ENCODE measurements at regions not wholly inside any gene's neighbourhood (a gene's known extent, or its start where the extent isn't known, plus 50 kb on each side); places are given as distances from the start of the nearest gene placed in this dataset.
"Not testable (repeated sequence)": the region's sequence is repeated elsewhere in the genome, so short reads cannot be mapped to it uniquely, and the experiment has no call there.

DNA sequence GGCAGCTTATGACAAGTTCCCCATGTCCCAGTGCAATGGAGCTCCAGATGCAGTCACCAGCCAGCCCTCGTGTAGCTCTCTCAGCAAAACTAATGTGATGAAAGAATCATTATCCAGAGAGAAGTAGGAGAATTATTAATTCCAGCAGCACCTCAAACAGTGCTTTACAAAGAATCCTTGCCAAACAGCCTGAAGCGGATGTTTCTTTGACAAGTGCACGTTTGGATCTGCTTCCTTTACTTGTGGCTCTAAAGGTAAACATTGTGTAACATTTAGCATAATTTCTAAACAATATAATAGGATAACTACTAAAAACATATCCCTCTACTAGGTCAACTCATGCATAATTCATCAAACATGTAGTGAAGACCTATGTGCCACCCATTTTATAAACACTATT lies 197.0 kb downstream of the FAM181B start:
- no peak for DNase-seq (ENCODE audit: low read depth)

DNA sequence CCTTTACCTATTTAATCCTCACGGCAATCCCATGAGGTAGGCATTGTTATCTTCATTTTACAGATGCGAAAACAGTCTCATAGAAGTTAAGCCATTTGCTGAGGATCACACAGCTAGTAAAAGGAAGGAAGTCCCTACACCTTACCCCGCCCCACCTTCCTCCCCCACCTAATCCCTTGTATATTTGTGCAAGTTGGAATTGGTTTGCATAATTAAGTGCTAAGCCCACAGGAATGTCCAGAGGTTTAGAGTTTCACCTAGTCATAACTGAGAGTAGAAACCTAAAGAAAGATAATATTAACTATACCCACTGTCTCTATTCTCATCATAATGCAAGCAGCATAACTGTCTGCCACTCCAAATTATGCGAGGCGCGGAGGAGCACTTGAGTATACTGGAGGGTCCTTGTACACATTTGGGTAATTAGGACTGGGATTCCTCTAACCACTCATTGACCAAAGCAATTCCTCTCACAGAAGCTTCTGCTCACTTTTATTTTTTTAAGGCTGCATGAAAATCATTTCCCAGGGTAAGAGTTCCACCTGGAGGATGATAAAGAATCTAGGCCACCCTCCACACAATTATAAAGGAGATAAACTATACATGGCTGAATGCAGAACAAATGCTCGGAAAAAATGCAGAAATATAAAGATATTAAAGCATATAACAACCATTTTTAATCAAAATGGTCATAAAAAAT lies 199.9 kb downstream of the FAM181B start:
- no peak for DNase-seq (ENCODE audit: low read depth)

DNA sequence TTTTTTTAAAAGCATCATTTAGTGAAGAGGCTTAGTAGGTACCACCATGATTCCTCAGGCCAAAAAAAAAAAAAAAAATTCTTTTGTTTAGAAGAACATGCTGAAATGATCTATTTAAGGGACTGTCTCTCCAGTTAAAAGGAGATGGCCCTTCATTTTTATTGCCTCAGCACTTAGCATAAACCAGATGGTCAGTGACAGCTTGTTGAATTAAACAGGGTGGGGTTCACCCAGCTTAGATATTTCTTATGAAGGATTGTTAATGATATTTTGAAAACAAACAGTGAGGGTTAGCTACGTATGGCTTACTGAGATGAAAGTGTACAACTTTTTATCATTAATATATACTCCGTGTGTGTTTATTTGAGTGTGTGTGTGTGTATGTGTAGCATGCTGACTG lies 203.7 kb downstream of the FAM181B start:
- DNase-seq (ENCODE audit: low read depth): no peak

DNA sequence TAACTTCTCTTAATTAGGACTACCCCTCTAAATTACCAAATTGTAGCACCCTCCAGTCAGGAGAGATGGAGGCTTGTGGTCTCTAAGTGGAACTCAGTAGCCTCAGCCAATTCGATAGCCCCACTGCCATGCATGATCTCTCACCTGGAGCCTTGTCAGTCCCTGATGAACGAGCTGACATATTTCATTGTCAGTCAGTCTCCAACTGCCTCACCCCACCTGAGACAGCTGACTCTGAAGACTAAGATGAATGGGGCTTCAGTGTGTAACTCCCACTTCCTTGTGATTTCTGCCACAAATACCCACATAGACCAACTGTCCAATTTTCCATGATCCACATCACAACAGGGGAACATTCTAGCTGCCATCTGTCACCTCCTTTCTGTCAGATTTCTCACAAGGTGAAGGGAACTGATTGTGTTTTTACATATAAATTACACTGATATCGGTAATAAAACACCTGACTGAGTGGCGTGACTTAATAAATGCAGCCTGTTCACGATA lies 206.5 kb downstream of the FAM181B start:
- DNase-seq (ENCODE audit: low read depth): no peak

DNA sequence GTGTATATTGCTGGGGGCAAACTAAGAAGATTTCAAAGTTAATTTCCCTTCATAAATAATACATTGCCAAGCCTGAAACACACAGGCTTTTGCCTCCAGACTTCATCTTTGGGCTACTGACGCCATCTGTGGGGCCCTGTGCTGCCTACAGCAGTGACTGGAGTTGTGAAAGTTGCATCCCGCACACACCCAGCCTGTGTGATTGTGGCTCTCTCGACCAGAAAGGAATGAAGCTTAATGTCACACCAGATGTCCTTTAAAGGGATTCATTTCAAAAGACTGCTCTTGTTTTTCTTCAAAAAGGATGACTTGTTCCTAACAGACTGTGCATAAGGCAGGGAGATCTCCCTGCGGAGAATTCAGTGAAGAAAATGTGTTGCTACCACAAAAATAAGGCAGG lies 210.5 kb downstream of the FAM181B start:
- no peak for DNase-seq (ENCODE audit: low read depth)

DNA sequence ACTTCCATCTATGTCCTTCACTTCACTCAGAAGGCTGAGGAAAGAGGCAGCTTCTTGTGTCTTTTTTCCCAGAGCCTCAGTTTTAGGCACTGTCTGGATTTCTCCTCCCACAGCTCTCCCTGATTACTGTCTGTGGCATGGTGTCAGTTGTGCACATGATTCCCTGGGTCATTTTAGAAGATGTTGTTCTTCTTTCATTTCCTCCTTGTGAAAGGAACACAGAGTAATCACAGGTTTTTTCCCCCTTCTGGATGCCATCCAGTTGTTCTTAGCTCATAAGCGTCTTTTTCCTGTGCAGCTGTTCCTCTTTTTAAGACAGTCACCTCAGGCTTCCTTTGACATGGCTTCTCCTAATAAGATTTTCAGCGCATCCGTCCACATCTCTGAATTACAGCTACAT lies 212.2 kb downstream of the FAM181B start:
- DNase-seq (ENCODE audit: low read depth): no peak

DNA sequence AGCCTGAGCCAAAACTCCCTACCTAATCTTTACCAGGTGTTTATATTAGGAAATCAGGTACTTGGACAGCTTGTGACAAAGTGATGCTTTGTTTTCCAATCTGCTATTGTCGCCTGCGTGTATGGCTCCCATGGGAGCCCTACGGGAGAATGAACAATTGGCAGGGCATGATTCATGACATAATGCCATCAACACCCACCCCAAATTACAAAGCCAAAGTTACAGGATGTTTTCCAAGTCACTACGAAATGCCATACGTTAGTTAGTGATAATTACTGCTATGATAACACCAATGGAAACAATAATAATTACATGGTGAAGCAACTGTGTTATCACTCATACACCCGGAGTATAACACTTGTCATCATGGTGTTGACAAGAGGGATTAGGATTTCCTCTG lies 226.4 kb downstream of the FAM181B start:
- DNase-seq (ENCODE audit: low read depth): no peak

DNA sequence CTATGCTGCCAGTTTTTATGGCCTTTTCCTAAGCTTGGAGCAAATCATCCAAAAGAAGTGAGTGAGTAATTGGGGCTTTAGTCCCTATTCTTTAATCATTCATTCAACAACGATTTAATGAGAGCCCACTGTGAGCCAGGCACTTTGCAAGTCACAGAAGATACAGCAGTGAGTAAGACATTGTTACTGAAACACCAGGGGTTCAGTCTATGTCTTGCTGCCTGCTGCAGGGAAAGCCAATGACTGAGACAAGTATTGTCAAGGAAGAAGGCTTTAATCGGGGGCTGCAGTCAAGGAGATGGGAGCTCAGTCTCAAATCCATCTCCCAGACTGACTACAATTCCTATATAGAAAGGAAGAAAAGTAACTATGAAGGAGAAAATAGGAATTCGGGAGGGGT lies 228.3 kb downstream of the FAM181B start:
- DNase-seq (ENCODE audit: low read depth): no peak

DNA sequence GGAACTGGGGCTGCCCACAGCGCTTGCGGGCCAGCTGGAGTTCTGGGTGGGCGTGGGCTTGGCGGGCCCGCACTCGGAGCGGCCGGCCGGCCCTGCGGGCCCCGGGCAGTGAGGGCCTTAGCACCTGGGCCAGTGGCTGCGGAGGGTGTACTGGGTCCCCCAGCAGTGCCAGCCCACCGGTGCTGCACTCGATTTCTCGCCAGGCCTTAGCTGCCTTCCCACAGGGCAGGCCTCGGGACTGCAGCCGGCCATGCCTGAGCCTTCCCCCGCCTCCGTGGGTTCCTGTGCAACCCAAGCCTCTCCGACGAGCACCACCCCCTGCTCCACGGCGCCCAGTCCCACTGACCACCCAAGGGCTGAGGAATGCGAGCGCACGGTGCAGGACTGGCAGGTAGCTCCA lies 232.5 kb downstream of the FAM181B start:
- DNase-seq (ENCODE audit: low read depth): not testable (repeated sequence)

DNA sequence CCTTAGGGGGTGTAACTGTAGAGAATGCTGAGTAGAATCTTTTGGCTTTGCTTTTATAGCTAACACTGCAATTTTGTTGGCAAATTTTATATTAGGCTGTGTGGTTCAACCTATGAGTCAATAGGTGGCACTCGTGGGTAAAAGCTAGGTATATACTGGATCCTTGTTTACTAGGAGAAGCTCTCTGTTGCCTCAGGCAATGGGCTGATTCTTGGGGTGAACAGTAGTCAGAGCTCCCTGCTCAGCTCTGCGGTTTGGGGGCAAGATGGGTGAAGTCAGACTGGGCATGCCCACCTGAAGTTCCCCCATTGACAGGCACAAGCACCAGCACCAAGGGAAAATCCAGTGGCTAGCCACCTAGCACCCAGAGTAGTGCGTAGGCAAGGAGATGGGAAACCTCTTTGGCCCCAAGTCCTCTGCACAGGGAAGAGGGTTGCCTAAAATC lies 238.7 kb downstream of the FAM181B start:
- DNase-seq (ENCODE audit: low read depth): no peak

DNA sequence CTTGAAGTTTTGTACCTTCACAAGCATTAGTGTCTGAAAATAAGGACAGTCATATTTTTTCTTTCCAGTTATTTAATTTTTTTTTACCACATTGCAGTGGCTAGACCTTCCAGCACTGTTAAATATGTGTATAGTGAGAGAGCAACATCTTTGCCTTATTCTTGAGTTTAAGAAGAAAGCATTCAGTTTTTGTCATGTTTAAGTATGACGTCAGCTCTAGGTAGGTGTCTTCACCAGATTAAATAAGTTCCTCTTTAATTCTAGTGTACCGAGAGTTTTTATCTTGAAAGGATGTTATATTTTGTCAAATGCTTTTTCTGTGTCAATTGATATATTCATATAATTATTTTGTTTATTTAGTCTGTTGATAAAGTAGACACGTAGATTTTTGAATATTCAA lies 258.8 kb downstream of the FAM181B start:
- no peak for DNase-seq (ENCODE audit: low read depth)

DNA sequence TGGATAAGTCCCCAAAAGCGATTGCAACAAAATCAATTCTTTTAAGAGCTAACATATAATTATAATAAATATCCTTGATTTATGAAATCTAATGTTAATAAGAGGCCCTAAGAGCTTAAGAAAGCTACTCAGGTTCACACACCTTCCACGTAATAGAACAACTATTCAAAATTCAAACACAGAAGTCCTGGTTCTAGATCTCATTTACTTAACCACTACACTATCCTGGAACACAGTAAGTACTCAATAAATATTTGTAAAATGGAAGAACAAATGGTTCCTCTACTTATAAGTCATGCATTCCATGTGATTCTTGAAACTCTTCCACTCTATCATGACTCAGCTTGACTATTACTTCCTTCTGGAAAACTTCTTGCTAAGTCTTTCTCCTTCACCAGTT lies 268.2 kb downstream of the FAM181B start:
- no peak for DNase-seq (ENCODE audit: low read depth)

DNA sequence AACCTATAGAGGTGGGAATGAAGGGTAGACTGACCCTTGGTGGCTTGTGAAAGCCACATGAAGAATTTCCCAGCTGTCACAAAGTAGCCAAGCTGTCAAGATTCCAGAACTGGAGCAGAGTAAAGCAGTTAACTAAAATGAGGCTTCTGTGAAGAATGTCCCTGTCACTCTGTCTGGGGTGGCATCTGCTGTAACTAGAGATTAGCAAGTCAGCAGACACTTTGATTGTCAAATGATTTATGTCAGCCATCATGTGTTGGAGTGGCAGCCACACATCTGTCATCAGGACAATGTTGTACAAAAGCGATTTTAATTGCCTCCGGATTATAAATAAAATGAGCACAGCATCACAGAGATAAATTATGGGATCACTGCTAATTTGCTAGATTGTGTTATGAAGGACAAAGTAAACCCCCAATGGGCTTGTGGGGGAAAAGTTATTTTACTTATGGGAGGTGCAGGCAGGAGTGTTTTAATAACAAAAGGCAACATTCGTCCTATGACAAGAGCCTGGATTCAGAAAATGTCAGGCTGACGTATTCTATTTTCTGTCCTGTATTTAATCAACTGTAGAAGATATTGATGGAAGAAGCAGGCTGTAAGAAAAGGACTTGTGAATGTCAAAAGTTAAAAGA lies 270.9 kb downstream of the FAM181B start:
- DNase-seq (ENCODE audit: low read depth): no peak

DNA sequence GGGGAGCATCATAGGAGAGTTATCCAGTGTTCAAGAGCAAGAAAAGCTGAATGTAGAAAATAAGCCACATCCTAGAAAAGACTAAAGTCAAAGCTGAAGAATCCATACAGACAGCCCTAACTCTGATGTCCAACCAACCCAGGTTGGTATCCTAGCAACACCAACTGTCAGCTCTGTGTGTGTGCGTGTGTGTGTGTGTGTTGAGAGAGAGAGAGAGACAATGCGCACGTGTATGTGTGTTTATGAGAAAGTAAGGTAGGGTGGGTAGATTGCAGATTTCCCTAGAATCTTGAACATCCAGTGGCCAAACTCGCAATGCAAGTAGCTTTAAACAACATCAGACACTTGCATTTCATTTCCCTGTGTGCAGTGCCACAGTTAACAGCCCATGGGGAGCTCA lies 274.9 kb downstream of the FAM181B start:
- DNase-seq (ENCODE audit: low read depth): no peak

DNA sequence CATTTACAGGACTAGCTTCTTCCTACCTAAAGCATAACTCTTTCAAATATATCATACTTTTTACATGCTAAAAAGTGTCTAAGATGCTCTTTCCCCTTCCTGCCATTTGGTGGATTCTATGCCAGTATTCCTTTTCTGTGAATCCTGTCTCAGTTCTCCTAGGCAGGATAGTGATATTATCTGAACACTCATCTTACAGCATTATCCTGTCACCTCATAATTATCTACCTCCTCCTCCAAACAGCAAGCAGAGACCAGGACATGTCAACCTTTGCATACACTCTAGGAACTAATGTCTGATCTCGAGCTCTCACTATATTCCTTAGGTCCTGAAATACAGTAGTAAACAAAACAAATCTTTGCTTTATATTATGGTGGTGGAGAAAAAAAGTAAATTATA lies 275.5 kb downstream of the FAM181B start:
- DNase-seq (ENCODE audit: low read depth): no peak

DNA sequence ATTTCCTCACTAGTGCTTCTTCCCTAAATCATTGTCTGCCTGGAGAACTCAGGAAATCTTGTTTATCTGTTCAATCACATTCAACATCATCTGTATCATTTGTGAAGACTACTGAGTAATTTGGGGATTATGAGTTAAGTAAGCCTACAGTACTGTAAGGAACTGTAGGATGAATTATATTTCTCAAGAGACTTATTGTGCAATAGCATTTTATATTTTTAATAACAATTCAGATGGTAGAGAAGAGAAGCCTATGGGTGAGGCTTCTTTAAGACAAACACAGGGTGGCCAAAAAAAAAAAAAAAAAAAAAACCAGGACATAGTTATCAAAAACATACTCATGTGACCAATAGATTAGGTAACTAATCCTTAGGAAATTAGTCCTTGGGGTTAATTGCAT lies 282.7 kb downstream of the FAM181B start:
- no peak for DNase-seq (ENCODE audit: low read depth)

DNA sequence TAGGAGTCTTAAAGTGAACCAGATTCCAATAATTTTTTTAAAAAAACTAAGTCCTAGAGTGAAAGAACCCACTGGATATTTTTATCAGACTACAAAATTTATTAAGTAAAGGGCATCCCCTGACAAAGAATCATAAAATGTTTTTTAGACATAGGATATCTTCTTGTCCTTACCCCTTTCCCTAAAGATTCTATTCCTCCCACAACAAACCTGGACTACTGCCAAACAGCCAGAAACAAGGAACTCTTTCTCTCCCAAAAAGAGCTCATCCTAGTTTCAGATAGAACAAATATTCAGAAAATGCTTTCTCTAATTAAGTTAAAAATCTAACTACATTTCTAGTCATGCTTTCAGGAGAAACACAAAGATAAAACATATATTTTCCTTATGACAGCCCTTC lies 327.1 kb downstream of the FAM181B start:
- DNase-seq (ENCODE audit: low read depth): no peak

DNA sequence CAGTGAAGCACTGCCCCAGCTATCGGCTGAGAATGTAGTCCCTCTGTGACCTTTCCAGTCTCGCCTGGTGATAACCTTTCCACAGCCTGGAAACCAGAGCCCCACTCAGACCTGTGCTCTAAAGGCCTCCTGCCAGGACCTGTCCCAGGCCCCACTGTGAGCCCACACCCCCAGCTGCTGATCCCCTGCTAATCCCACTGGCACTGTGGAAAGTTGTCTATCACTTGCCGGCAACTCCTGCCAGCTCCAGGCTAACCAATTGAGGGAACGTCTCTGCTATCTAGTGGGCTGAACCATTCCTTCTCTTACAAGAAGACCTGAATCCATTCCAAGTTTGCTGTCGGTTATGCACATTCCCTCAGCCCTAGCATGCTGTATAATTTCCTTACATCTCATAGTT lies 328.2 kb downstream of the FAM181B start:
- no peak for DNase-seq (ENCODE audit: low read depth)

DNA sequence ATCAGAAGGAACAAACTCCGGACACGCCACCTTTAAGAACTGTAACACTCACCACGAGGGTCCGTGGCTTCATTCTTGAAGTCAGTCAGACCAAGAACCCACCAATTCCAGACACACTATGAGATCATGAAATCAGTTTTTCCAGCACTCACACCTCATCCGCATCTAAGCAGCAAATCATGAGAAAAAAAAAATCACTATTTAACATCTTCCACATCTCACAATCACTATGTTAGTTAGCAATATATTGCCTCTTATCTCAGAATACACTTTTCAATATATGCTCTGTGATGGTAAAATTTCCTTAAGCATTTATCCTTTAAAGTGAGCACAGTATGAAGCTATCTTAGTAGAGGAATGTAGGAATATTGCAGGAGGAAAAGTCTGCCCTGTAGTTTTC lies 328.7 kb downstream of the FAM181B start:
- DNase-seq (ENCODE audit: low read depth): no peak

DNA sequence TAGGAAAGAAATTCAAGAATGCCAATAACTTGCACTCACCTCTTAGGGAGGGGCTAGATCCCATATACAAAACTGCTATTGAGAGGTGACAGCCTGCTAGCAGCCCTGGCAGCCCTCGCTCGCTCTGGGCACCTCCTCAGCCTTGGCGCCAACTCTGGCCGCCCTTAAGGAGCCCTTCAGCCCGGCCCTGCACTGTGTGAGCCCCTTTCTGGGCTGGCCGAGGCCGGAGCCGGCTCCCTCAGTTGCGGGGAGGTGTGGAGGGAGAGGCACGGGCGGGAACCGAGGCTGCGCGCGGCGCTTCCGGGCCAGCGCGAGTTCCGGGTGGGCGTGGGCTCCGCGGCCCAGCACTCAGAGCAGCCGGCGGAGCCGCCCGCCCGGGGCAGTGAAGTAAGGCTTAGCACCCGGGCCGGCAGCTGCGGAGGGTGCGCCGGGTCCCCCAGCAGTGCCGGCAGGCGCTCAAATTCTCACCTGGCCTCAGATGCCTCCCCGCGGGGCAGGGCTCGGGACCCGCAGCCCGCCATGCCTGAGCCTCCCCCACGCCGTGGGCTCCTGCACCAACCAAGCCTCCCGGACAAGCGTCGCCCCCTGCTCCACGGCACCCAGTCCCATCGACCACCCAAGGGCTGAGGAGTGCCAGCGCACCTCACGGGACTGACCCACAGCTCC lies 329.9 kb downstream of the FAM181B start:
- no peak for DNase-seq (ENCODE audit: low read depth)

DNA sequence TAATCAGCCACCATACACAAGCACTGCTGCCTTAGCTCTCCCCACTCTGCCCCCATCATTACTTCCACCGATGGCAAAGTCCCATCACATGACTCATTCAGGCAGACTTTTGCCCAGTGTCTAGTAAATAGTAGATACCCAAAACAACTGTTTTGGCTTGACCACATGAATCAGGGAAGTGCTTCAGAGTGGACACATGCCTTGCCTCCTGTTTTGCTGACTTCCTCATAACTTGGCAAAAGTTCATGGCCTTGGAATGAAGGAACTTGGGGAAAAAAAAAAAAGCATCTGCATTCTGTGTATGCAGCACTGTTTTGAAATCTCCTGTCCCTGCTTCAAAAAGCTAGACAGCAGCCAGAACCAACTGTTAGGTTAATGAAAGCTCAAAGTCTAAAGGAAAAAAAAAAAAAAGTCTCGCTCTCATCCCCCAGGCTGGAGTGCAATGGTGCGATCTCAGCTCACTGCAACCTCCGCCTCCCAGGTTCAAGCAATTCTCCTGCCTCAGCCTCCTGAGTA lies 335.3 kb downstream of the FAM181B start:
- no peak for DNase-seq (ENCODE audit: low read depth)

DNA sequence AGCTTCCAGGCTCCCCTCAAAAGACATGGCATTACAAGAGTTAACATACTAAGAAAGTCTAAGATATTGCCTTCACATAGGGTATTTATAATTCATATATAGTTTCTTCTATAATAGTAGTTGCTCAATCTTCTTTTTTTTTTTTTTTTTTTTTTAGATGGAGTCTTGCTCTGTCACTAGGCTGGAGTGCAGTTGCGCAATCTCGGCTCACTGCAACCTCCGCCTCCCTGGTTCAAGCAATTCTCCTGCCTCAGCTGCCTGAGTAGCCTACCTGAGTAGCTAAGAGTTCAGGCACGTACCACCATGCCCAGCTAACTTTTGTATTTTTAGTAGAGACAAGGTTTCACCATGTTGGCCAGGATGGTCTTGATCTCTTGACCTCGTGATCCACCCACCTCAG lies 337.0 kb downstream of the FAM181B start:
- not testable (repeated sequence) for DNase-seq (ENCODE audit: low read depth)

DNA sequence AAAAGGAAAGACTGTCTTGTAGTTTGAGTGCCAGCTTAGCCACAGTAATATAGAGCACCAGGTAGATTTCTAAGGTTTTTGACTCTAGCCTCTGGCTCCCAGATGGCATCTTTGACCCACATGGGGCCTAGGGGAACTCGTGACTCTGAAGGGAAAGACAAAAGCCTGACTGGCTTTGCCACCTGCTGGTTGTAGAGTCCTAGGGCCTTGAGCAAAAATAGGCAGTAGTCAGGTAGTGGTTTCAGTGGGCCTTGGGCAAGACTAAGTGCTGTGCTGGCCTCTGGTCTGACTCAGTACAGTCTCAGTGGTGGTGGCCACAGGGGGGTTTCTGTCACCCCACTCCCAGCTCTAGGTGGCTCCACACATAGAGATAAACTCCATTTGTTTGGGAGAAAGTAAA lies 349.4 kb downstream of the FAM181B start:
- DNase-seq (ENCODE audit: low read depth): no peak
